ENCODE measurements at regions not wholly inside any gene's neighbourhood (a gene's known extent, or its start where the extent isn't known, plus 50 kb on each side); places are given as distances from the start of the nearest gene placed in this dataset.

DNA sequence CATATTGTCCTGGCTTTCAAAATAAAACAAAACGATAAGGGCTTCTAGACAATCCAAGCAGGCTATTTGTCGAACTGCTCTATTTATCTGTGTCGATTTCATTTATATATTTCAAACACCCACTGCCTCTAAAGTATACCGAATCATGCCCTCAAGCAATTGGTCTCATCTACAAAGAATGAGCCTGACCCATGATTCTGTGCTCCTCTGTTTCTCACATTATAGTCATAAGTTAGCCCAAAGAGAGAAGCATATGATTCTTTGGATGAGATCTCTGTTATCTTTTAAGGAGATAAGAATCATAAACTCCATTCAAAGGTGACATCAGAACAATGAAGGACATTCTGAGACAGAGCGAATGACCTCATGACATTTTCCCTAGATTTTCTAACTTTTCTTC, 191.1 kb downstream of the MAP2K6 start:
- DNase-seq (ENCODE audit: low read depth in 1 of 2, low spot score in 1 of 2): no peak
- TF ChIP-seq JUND (IDR thresholded peaks at IDR 0.05; ENCODE audit: low read depth): no peak
- in situ Hi-C loops (cut with HindIII; ENCODE audit: low pct_unique_long_range_greater_than_20kb, low sequenced_read_pairs): no loop called here

DNA sequence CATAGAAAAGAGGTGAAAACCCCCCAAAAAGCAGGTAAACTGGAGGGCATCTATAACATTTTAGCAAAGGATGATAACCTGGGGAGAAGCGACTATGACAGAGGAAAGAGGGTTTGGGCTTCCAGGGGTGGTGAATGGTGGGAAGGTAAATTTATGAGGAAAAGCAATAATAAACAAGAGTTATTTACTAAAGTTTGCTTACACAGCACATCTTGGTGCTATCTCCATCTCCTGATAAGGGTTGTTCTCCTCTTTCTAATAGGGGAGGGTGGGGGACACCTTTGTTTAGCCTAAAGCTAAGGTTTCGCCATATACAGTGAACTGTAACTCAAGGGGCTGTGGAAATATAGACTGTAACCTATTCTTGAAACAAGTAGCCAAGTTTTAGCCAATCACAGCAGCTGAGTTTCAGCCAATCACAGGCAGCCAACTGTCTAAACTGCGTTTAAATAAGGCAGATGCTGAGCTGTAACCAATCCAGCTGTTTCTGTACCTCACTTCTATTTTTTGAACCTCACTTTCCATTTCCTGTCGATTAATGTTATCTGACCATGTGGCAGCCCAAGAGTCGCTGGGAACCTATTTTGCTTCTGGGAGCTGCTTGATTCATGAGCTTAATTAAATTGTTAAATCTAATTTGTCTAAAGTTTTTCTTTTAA, 191.8 kb downstream of the MAP2K6 start:
- no peak for DNase-seq (ENCODE audit: low read depth in 1 of 2, low spot score in 1 of 2)
- in situ Hi-C loops (cut with HindIII; ENCODE audit: low pct_unique_long_range_greater_than_20kb, low sequenced_read_pairs): no loop called here
- no peak for TF ChIP-seq JUND (IDR thresholded peaks at IDR 0.05; ENCODE audit: low read depth)

DNA sequence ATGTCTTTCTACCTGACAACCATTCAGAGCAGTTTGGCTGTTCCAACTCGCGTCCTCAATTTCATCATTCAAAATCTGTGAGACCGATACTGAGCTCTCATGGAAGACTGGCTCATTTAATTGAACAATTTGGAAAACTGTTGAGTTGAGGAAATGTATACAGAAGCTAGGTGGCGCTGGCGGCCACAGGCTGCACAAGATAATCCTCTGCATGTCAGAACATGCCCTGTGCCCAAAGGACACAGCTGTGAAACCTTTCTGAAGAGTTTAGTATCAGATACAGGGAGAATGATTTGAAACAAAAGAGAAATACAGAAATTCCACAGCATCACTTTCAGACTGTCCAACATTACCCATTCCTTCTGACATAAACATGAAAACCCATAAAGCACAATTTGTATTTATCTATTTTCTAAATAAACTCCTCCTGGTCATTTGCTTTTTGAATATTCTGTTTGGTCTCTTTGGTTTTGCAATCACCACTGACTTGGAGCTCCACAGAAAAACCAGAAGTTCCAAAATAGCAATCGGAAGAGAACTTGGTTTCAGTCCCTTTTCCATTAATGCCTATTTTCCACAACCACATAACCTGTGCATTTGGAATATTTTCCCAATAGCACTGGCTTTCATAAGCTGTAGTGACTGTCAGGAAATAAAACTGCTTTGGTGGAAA, 192.8 kb downstream of the MAP2K6 start:
- DNase-seq (ENCODE audit: low read depth in 1 of 2, low spot score in 1 of 2): peak; percentile 16 to 78
- in situ Hi-C loops (cut with HindIII; ENCODE audit: low pct_unique_long_range_greater_than_20kb, low sequenced_read_pairs): no loop called here
- TF ChIP-seq JUND (IDR thresholded peaks at IDR 0.05; ENCODE audit: low read depth): no peak

DNA sequence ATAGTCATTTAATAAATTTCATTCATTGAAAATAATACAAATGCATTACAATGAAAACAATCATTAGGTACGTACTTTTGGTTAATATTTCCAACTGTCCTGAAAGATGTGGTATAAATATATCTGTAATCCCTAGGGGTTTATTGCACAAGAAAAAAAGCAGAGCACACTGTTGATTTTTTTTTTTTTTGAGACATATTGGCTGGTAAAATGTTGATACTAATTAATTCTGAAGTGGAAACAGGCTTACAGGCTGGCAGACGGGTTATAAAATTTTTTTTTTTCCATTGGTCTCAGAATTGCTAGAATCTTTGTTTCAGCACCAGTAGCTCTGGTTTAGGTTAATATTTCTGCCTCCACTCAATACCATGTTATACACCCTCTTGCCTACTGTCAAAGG, 193.6 kb downstream of the MAP2K6 start:
- in situ Hi-C loops (cut with HindIII; ENCODE audit: low pct_unique_long_range_greater_than_20kb, low sequenced_read_pairs): no loop called here
- TF ChIP-seq JUND (IDR thresholded peaks at IDR 0.05; ENCODE audit: low read depth): no peak
- DNase-seq (ENCODE audit: low read depth in 1 of 2, low spot score in 1 of 2): no peak

DNA sequence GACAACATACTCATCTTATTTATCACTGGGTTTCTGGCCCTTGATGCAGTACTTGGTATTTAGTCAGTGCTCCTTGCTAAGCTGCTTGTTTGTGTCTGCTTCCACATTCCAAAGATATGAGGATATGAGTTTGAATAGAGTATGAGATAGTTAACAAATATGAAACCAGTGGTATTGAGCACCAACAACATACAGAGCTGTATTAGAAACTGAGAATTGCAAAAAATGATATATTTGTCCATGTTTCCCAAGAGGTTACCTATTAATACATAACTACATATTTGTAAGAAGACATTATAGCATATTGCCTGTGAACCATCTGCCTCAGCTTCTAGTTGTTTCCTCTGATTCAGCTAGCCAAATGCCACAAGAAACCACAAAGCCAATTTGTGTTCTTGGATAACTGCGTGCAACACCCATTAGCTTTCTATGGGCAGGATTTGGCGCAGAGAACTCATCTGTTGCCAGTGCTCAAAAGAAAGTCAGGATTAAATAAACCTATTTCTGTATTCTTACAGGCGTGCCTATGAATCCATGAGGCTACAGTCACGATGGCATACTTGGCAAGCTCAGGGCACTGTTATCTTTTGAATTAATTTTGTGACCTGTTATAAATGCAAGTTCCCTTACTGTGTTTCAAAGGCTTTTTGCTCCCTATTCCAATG, 194.4 kb downstream of the MAP2K6 start:
- no peak for TF ChIP-seq JUND (IDR thresholded peaks at IDR 0.05; ENCODE audit: low read depth)
- in situ Hi-C loops (cut with HindIII; ENCODE audit: low pct_unique_long_range_greater_than_20kb, low sequenced_read_pairs): no loop called here
- peak in 1 of 2 experiments; percentile 20 for DNase-seq (ENCODE audit: low read depth in 1 of 2, low spot score in 1 of 2)

DNA sequence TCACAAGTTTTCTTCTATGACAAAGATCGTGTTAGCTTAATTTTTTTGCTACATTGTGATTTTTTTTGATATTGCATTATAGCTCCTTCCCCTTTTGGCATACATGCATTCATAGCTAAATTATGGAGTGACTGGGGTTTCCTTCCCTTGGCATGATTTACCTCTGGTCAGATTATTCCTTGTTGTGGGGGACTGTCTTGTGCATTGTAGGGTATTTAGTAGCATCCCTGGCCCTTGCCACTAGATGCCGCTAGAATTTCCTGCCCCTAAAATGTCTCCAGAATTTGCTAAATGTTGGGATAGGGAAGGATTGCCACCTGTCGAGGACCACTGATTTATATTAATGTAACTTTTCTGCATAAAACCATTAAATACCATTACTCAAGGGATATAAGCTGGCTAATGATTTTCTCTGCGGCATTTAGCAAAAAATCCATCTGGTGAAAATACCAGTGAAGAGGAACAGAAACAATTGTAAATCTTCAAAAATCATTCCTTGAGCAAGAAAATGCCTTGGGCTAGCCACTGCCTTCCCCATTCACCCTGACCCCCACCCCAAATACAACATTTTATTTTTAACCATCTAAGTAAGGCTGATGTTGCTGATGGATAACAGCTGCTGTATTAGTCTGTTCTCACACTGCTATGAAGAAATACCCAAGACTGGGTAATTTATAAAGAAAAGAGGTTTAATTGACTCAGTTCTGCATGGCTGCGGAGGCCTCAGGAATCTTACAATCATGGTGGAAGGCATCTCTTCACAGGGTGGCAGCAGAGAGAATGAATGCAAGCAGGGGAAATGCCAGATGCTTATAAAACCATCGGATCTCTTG, 195.2 kb downstream of the MAP2K6 start:
- TF ChIP-seq JUND (IDR thresholded peaks at IDR 0.05; ENCODE audit: low read depth): no peak
- in situ Hi-C loops (cut with HindIII; ENCODE audit: low pct_unique_long_range_greater_than_20kb, low sequenced_read_pairs): no loop called here
- DNase-seq (ENCODE audit: low read depth in 1 of 2, low spot score in 1 of 2): peak; percentile 7 to 44

DNA sequence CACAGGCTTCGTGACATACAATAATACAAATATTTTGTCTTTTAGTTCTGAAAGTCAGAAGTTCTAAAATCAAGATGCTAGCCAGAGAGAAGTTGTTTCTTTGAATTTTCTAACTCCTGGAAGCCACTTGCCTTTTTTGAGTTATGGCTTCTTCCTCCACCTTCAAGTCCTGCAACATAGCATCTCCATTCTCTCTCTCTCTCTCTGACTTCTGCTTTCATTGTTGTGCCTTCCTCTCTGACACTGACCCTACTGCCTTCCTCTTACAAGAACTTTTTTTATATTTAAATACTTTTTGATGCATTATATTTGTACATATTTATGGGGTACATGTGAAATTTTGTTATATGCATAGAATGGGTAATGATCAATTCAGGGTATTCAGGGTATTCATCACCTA, 205.9 kb downstream of the MAP2K6 start:
- TF ChIP-seq JUND (IDR thresholded peaks at IDR 0.05; ENCODE audit: low read depth): no peak
- DNase-seq (ENCODE audit: low read depth in 1 of 2, low spot score in 1 of 2): no peak
- in situ Hi-C loops (cut with HindIII; ENCODE audit: low pct_unique_long_range_greater_than_20kb, low sequenced_read_pairs): no loop called here

DNA sequence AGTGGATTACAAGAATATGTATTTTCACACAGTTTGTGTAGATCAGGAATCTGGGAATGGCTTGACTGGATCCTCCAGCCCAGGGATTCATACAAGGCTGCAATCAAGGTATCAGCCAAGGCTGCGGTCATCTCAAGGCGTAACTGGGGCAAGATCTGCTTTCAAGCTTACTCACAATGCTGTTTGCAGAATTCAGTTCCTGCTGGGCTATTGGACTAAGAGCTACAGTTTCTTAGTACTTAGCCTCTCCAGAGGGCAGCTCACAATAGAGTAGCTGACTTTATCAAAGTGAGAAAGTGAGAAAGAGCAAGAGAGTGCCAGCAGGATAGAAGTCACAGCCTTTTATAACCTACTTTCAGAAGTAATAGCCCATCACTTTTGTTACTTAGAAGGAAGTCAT, 211.0 kb downstream of the MAP2K6 start:
- in situ Hi-C loops (cut with HindIII; ENCODE audit: low pct_unique_long_range_greater_than_20kb, low sequenced_read_pairs): no loop called here
- DNase-seq (ENCODE audit: low read depth in 1 of 2, low spot score in 1 of 2): no peak
- no peak for TF ChIP-seq JUND (IDR thresholded peaks at IDR 0.05; ENCODE audit: low read depth)

DNA sequence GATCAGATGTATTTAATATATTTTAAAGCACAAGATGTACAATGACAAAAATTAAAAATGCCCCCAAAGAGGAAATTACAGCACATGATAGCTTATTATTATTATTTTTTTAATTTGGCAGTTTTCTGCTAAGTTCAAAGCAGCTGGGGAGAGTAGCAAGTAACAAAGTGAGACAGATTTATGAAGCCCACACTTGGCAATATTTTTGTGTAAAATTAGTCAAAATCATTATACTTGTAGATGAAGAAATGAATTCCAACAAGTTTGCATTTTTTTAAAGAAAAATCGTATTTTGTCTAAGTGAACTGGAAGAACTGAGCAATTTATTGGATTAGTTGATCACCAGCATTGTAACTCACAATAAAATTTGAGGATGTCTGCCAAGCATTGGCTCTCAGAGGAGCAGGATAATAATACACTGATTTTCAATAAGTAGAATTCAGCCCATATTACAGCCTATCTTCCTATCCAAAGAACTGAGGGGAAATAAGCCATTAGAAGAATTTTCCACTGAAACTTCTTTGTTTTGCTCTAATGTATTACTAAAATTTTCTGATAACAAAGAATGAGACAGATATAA, 215.6 kb downstream of the MAP2K6 start:
- DNase-seq (ENCODE audit: low read depth in 1 of 2, low spot score in 1 of 2): no peak
- in situ Hi-C loops (cut with HindIII; ENCODE audit: low pct_unique_long_range_greater_than_20kb, low sequenced_read_pairs): no loop called here
- no peak for TF ChIP-seq JUND (IDR thresholded peaks at IDR 0.05; ENCODE audit: low read depth)

DNA sequence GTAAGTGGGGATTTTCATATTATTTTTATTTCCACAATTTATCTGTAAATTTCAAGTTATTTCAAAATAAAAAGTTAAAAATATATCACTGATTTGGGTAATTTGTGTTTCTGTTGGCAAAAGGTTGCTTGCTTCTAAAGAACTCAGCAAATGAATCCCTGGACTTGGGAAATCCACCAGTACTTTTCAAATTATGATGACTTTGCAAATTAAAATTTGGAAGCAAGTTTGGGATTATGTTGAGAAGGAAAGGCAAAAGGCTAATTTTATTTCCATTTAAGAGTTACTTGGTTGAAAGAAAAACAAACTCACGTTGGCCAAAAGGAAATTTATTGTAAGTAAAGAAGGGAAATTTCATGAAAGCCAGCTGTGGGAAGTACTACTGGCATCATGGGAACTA, 220.3 kb downstream of the MAP2K6 start:
- no peak for TF ChIP-seq JUND (IDR thresholded peaks at IDR 0.05; ENCODE audit: low read depth)
- no peak for DNase-seq (ENCODE audit: low read depth in 1 of 2, low spot score in 1 of 2)
- in situ Hi-C loops (cut with HindIII; ENCODE audit: low pct_unique_long_range_greater_than_20kb, low sequenced_read_pairs): no loop called here

DNA sequence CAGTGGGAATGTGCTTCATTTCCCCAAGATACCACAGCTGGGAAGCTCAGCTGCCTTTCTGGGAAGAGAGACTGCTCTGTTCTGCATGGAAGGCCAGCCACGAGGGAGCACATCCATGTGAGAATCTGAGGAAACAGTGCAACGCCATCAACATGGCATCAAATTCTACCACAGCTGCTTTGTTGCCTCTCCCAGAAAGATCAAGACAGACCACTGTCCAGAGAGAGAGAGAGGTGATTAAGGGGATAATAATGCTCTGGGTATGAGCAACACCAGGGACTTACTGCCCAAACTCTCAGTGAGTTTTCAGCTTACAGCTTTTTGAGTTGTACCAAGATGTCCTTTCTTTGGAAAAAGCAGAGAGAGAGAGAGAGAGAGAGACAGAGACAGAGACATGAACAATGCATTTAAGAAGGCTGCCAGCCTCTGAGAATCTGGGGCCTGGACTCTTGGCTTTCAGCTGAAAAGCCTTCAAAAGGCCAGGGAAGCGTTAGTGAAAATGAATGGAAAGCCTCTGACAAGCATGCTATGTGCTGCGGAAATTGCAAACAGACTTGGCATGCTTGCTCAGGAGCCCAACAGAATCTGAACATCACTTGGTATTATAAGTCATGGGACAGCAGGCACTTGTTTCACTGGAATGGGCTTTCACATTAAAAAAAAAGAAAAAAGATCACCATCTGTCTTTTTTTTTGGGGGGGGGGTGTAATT, 223.1 kb downstream of the MAP2K6 start:
- in situ Hi-C loops (cut with HindIII; ENCODE audit: low pct_unique_long_range_greater_than_20kb, low sequenced_read_pairs): no loop called here
- no peak for TF ChIP-seq JUND (IDR thresholded peaks at IDR 0.05; ENCODE audit: low read depth)
- no peak for DNase-seq (ENCODE audit: low read depth in 1 of 2, low spot score in 1 of 2)

DNA sequence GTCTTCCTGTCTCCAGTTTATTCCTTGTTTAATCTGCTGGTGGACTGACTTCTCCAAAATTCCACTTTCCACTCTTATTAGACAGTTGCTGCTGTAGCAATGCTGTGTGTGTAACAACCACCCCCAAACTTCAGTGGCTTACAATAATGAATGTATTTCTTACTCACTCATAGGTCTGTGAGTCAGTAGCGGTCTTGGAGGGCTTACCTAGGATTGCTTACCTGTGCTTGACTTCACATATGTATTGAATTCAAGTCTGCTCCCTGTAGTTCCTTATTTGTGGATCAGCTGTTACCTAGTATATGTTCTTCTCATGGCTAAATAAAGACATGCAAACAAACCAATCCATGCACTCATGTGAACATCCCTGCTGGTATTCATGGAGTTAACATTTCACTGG, 224.6 kb downstream of the MAP2K6 start:
- no peak for DNase-seq (ENCODE audit: low read depth in 1 of 2, low spot score in 1 of 2)
- TF ChIP-seq JUND (IDR thresholded peaks at IDR 0.05; ENCODE audit: low read depth): no peak
- in situ Hi-C loops (cut with HindIII; ENCODE audit: low pct_unique_long_range_greater_than_20kb, low sequenced_read_pairs): no loop called here
